Ishikawa (cell line): ENCODE measurements at regions not wholly inside any gene's neighbourhood (a gene's known extent, or its start where the extent isn't known, plus 50 kb on each side); places are given as distances from the start of the nearest gene placed in this dataset.

ENCODE experiments used
- CEBPB ChIP-seq: IDR thresholded peaks from 2 replicates; pipeline ENCODE4 v1.6.1; 2012
- EP300 ChIP-seq: IDR thresholded peaks from 2 replicates; pipeline ENCODE4 v1.6.1; 2012; ENCODE audit warnings: borderline replicate concordance
- FOXM1 ChIP-seq: IDR thresholded peaks from 2 replicates; pipeline ENCODE4 v1.6.1; 2012; ENCODE audit warnings: low read depth, borderline replicate concordance
- MAX ChIP-seq: IDR thresholded peaks from 2 replicates; pipeline ENCODE4 v1.6.1; 2012
- NFIC ChIP-seq: IDR thresholded peaks from 2 replicates; pipeline ENCODE4 v1.6.1; 2012
- TAF1 ChIP-seq: IDR thresholded peaks from 2 replicates; pipeline ENCODE4 v1.6.1; 2012; ENCODE audit warnings: low read depth, mild to moderate bottlenecking
- TCF12 ChIP-seq: IDR thresholded peaks from 2 replicates; pipeline ENCODE4 v1.6.1; 2012; ENCODE audit warnings: low read depth
- TEAD4 ChIP-seq: IDR thresholded peaks from 2 replicates; pipeline ENCODE4 v1.6.1; 2012
- ZBTB7A ChIP-seq: IDR thresholded peaks from 2 replicates; pipeline ENCODE4 v1.6.1; 2012; ENCODE audit warnings: low read depth
- TF ChIP-seq, protein P1 (sequence below): IDR thresholded peaks from 2 replicates; pipeline ENCODE4 v1.6.1; 2012
- TF ChIP-seq, protein P2 (sequence below): IDR thresholded peaks from 2 replicates; pipeline ENCODE4 v1.6.1; 2012; ENCODE audit warnings: low read depth, mild to moderate bottlenecking

GRCh38 chr5:100664140-100664539 is 129.0 kb downstream of the FAM174A start:
- TF ChIP-seq TCF12 (no peak), CEBPB (no peak), FOXM1 (no peak), ZBTB7A (no peak), TEAD4 (no peak), TAF1 (no peak), MAX (no peak), NFIC (no peak), EP300 (no peak)
- TF ChIP-seq, protein P1, sequence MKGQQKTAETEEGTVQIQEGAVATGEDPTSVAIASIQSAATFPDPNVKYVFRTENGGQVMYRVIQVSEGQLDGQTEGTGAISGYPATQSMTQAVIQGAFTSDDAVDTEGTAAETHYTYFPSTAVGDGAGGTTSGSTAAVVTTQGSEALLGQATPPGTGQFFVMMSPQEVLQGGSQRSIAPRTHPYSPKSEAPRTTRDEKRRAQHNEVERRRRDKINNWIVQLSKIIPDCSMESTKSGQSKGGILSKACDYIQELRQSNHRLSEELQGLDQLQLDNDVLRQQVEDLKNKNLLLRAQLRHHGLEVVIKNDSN: no peak
- TF ChIP-seq, protein P2, sequence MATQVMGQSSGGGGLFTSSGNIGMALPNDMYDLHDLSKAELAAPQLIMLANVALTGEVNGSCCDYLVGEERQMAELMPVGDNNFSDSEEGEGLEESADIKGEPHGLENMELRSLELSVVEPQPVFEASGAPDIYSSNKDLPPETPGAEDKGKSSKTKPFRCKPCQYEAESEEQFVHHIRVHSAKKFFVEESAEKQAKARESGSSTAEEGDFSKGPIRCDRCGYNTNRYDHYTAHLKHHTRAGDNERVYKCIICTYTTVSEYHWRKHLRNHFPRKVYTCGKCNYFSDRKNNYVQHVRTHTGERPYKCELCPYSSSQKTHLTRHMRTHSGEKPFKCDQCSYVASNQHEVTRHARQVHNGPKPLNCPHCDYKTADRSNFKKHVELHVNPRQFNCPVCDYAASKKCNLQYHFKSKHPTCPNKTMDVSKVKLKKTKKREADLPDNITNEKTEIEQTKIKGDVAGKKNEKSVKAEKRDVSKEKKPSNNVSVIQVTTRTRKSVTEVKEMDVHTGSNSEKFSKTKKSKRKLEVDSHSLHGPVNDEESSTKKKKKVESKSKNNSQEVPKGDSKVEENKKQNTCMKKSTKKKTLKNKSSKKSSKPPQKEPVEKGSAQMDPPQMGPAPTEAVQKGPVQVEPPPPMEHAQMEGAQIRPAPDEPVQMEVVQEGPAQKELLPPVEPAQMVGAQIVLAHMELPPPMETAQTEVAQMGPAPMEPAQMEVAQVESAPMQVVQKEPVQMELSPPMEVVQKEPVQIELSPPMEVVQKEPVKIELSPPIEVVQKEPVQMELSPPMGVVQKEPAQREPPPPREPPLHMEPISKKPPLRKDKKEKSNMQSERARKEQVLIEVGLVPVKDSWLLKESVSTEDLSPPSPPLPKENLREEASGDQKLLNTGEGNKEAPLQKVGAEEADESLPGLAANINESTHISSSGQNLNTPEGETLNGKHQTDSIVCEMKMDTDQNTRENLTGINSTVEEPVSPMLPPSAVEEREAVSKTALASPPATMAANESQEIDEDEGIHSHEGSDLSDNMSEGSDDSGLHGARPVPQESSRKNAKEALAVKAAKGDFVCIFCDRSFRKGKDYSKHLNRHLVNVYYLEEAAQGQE: no peak
